Progenitor cell of endocrine pancreas (in vitro differentiated cells): ENCODE measurements at regions not wholly inside any gene's neighbourhood (a gene's known extent, or its start where the extent isn't known, plus 50 kb on each side); places are given as distances from the start of the nearest gene placed in this dataset.
"Not testable (repeated sequence)": the region's sequence is repeated elsewhere in the genome, so short reads cannot be mapped to it uniquely, and the experiment has no call there.

Source experiments
- DNase-seq: peaks from one replicate; pipeline ENCODE4 v3.0.0; 2021; ENCODE audit warnings: low spot score; ENCODE audit not compliant: unreplicated experiment
- H3K27ac Mint-ChIP-seq: 2 replicates; pipeline ENCODE4 v1.8.0; 2021; ENCODE audit warnings: mild to moderate bottlenecking, moderate library complexity, mixed read lengths
- H3K27me3 Mint-ChIP-seq: 2 replicates; pipeline ENCODE4 v1.8.0; 2021; ENCODE audit warnings: mixed read lengths
- H3K36me3 Mint-ChIP-seq: 2 replicates; pipeline ENCODE4 v1.8.0; 2022; ENCODE audit warnings: mixed read lengths; ENCODE audit not compliant: insufficient read depth
- H3K4me1 Mint-ChIP-seq: 2 replicates; pipeline ENCODE4 v1.8.0; 2021; ENCODE audit warnings: low read depth, mixed read lengths
- H3K4me3 Mint-ChIP-seq: 2 replicates; pipeline ENCODE4 v1.8.0; 2021; ENCODE audit warnings: low read depth, mild to moderate bottlenecking, moderate library complexity, mixed read lengths
- H3K9me3 Mint-ChIP-seq: 2 replicates; pipeline ENCODE4 v1.8.0; 2021; ENCODE audit warnings: low read depth, mixed read lengths
- CTCF ChIP-seq: fragments of 200-600 bp; sonication (generic); IDR thresholded peaks from one replicate; pipeline ENCODE4 v1.5.0; 2021; ENCODE audit warnings: antibody characterized with exemption, mild to moderate bottlenecking; ENCODE audit not compliant: unreplicated experiment

- Mint-ChIP-seq H3K4me3 (no peak overlapping the region), H3K27me3 (no peaks in the 10 kb centered on the region), H3K36me3 (no peaks in the 10 kb centered on the region), H3K4me1 (no peaks in the 10 kb centered on the region), H3K9me3 (no peaks in the 10 kb centered on the region), H3K27ac (no peak overlapping the region)
- no peak for DNase-seq
- no peak for TF ChIP-seq CTCF
These were observed 1821.7 kb downstream of the ARAP2 start for GRCh38 chr4:34422472-34423175.

- DNase-seq, result no peak
- Mint-ChIP-seq H3K27me3 (no peaks in the 10 kb centered on the region), H3K9me3 (no peaks in the 10 kb centered on the region), H3K27ac (no peak overlapping the region), H3K36me3 (no peaks in the 10 kb centered on the region), H3K4me3 (no peak overlapping the region), H3K4me1 (no peaks in the 10 kb centered on the region)
- TF ChIP-seq CTCF, result no peak
These were observed 1811.6 kb downstream of the ARAP2 start for GRCh38 chr4:34432706-34433105.

- DNase-seq, H3K27me3 Mint-ChIP-seq, H3K9me3 Mint-ChIP-seq, H3K27ac Mint-ChIP-seq, H3K36me3 Mint-ChIP-seq, H3K4me1 Mint-ChIP-seq, H3K4me3 Mint-ChIP-seq: not testable (repeated sequence)
These were observed 1809.9 kb downstream of the ARAP2 start for GRCh38 chr4:34434377-34434776.

GRCh38 chr4:34464196-34464595, 1780.1 kb downstream of the ARAP2 start:
- H3K4me3 Mint-ChIP-seq, result no peak overlapping the region
- no peaks in the 10 kb centered on the region for H3K36me3 Mint-ChIP-seq
- H3K27me3 Mint-ChIP-seq, result no peaks in the 10 kb centered on the region
- no peaks in the 10 kb centered on the region for H3K9me3 Mint-ChIP-seq
- H3K27ac Mint-ChIP-seq, result no peak overlapping the region
- TF ChIP-seq CTCF, result no peak
- no peak for DNase-seq
- H3K4me1 Mint-ChIP-seq, result no peaks in the 10 kb centered on the region

GRCh38 chr4:34466411-34466810, 1777.9 kb downstream of the ARAP2 start:
- Mint-ChIP-seq H3K4me3 (no peak overlapping the region), H3K27ac (no peak overlapping the region), H3K27me3 (no peaks in the 10 kb centered on the region), H3K4me1 (no peaks in the 10 kb centered on the region), H3K36me3 (no peaks in the 10 kb centered on the region), H3K9me3 (no peaks in the 10 kb centered on the region)
- DNase-seq, result no peak
- no peak for TF ChIP-seq CTCF

- H3K27ac Mint-ChIP-seq, result no peak overlapping the region
- no peak overlapping the region for H3K4me3 Mint-ChIP-seq
- no peaks in the 10 kb centered on the region for H3K36me3 Mint-ChIP-seq
- no peaks in the 10 kb centered on the region for H3K9me3 Mint-ChIP-seq
- TF ChIP-seq CTCF, result no peak
- no peaks in the 10 kb centered on the region for H3K27me3 Mint-ChIP-seq
- H3K4me1 Mint-ChIP-seq, result no peaks in the 10 kb centered on the region
- DNase-seq, result no peak
These were observed 1774.8 kb downstream of the ARAP2 start for GRCh38 chr4:34469516-34469915.
